ENCODE measurements at regions not wholly inside any gene's neighbourhood (a gene's known extent, or its start where the extent isn't known, plus 50 kb on each side); places are given as distances from the start of the nearest gene placed in this dataset.

GRCh38 chr11:82557274-82557673 lies 176.4 kb downstream of the FAM181B start:
- no peaks in the 10 kb centered on the region for H3K36me3 ChIP-seq (ENCODE audit: control insufficient read depth, low read length)
- no peaks in the 10 kb centered on the region for H4K20me1 ChIP-seq (ENCODE audit: control insufficient read depth, insufficient read depth, low read depth, low read length)
- no peaks in the 10 kb centered on the region for H3K9me3 ChIP-seq (ENCODE audit: control insufficient read depth, insufficient read depth, low read length)
- 0 out of 2 replicates have a peak overlapping the region, but pooled peaks have one; percentile 21 for H3K27ac ChIP-seq (ENCODE audit: low read depth, low read length)
- peak overlapping the region; percentile 52 for H3K4me2 ChIP-seq (ENCODE audit: low read length)
- no peaks in the 10 kb centered on the region for H3K79me2 ChIP-seq (ENCODE audit: control insufficient read depth, low read length)
- H3K27me3 ChIP-seq (ENCODE audit: control insufficient read depth, low read length): no peaks in the 10 kb centered on the region
- H3K4me1 ChIP-seq (ENCODE audit: control insufficient read depth, low read length): peaks cover 44% of the 10 kb centered on the region
- H3F3A ChIP-seq (ENCODE audit: control insufficient read depth, insufficient read depth): no peaks in the 10 kb centered on the region
- peak overlapping the region; percentile 42 for H3K4me3 ChIP-seq (ENCODE audit: low read length)
- no peaks in the 10 kb centered on the region for H3K9me2 ChIP-seq (replicated peaks; ENCODE audit: control insufficient read depth, low read length)
- TF ChIP-seq, protein P1, sequence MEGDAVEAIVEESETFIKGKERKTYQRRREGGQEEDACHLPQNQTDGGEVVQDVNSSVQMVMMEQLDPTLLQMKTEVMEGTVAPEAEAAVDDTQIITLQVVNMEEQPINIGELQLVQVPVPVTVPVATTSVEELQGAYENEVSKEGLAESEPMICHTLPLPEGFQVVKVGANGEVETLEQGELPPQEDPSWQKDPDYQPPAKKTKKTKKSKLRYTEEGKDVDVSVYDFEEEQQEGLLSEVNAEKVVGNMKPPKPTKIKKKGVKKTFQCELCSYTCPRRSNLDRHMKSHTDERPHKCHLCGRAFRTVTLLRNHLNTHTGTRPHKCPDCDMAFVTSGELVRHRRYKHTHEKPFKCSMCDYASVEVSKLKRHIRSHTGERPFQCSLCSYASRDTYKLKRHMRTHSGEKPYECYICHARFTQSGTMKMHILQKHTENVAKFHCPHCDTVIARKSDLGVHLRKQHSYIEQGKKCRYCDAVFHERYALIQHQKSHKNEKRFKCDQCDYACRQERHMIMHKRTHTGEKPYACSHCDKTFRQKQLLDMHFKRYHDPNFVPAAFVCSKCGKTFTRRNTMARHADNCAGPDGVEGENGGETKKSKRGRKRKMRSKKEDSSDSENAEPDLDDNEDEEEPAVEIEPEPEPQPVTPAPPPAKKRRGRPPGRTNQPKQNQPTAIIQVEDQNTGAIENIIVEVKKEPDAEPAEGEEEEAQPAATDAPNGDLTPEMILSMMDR (IDR thresholded peaks at IDR 0.05; ENCODE audit: low read depth, low read length, poor library complexity, severe bottlenecking): no peak
- no peak for TF ChIP-seq EZH2phosphoT487 (IDR thresholded peaks at IDR 0.05; ENCODE audit: borderline replicate concordance, low read length)

DNA sequence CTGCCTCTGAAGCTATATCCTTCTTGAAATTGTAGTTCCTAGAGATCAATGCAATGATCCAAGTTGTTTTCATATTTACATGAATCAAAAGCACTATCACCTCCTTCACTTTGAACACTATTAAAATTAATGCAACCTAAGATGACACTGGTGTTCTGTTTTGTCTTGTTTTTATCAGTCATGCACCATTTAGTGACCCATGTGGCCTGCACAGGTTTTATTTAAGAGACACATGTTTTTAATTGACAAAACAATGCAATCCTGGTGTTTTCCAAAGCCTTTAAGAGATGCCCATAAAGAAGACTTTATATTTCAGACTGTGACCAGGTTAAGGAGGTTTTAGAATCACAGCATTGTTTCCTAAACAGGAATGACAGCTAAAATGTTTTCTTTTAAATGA lies 177.5 kb downstream of the FAM181B start:
- Histone ChIP-seq H3K4me1 (ENCODE audit: control insufficient read depth, low read length) (peaks cover 44% of the 10 kb centered on the region), H3K36me3 (ENCODE audit: control insufficient read depth, low read length) (no peaks in the 10 kb centered on the region), H3K9me2 (replicated peaks; ENCODE audit: control insufficient read depth, low read length) (no peaks in the 10 kb centered on the region), H3K79me2 (ENCODE audit: control insufficient read depth, low read length) (no peaks in the 10 kb centered on the region), H3K27me3 (ENCODE audit: control insufficient read depth, low read length) (no peaks in the 10 kb centered on the region; the same call in 1 of the 2 replicates), H3K27ac (ENCODE audit: low read depth, low read length) (no peak overlapping the region), H3F3A (ENCODE audit: control insufficient read depth, insufficient read depth) (no peaks in the 10 kb centered on the region), H3K9me3 (ENCODE audit: control insufficient read depth, insufficient read depth, low read length) (no peaks in the 10 kb centered on the region), H3K4me3 (ENCODE audit: low read length) (no peak overlapping the region), H4K20me1 (ENCODE audit: control insufficient read depth, insufficient read depth, low read depth, low read length) (no peaks in the 10 kb centered on the region), H3K4me2 (ENCODE audit: low read length) (no peak overlapping the region)
- no peak for TF ChIP-seq EZH2phosphoT487 (IDR thresholded peaks at IDR 0.05; ENCODE audit: borderline replicate concordance, low read length)
- TF ChIP-seq, protein P1 (IDR thresholded peaks at IDR 0.05; ENCODE audit: low read depth, low read length, poor library complexity, severe bottlenecking): no peak

- no peaks in the 10 kb centered on the region for H3K36me3 ChIP-seq (ENCODE audit: control insufficient read depth, low read length)
- H4K20me1 ChIP-seq (ENCODE audit: control insufficient read depth, insufficient read depth, low read depth, low read length): no peaks in the 10 kb centered on the region
- H3K4me2 ChIP-seq (ENCODE audit: low read length): no peak overlapping the region
- no peak overlapping the region for H3K27ac ChIP-seq (ENCODE audit: low read depth, low read length)
- no peak for TF ChIP-seq EZH2phosphoT487 (IDR thresholded peaks at IDR 0.05; ENCODE audit: borderline replicate concordance, low read length)
- TF ChIP-seq, protein P1 (IDR thresholded peaks at IDR 0.05; ENCODE audit: low read depth, low read length, poor library complexity, severe bottlenecking): no peak
- no peaks in the 10 kb centered on the region for H3K4me1 ChIP-seq (ENCODE audit: control insufficient read depth, low read length)
- H3K9me2 ChIP-seq (replicated peaks; ENCODE audit: control insufficient read depth, low read length): no peaks in the 10 kb centered on the region
- H3K4me3 ChIP-seq (ENCODE audit: low read length): no peak overlapping the region
- H3K9me3 ChIP-seq (ENCODE audit: control insufficient read depth, insufficient read depth, low read length): no peaks in the 10 kb centered on the region
- no peaks in the 10 kb centered on the region for H3F3A ChIP-seq (ENCODE audit: control insufficient read depth, insufficient read depth)
- no peaks in the 10 kb centered on the region for H3K79me2 ChIP-seq (ENCODE audit: control insufficient read depth, low read length)
- H3K27me3 ChIP-seq (ENCODE audit: control insufficient read depth, low read length): no peaks in the 10 kb centered on the region; the same call in 1 of the 2 replicates
Measured at GRCh38 chr11:82546661-82547557, 186.8 kb downstream of the FAM181B start.
